A549 (cell line): ENCODE measurements at regions not wholly inside any gene's neighbourhood (a gene's known extent, or its start where the extent isn't known, plus 50 kb on each side); places are given as distances from the start of the nearest gene placed in this dataset.

Experiments
- CEBPB ChIP-seq, 2 experiments: fragments of >200 bp in 1 of 2; sonication (Bioruptor Twin) in 1 of 2; formaldehyde crosslinking in 1 of 2; IDR thresholded peaks; 2 replicates each; pipeline ENCODE4 v1.6.1; 2012 to 2016
- EP300 ChIP-seq, 2 experiments: fragments of >200 bp; sonication (Bioruptor Twin); formaldehyde crosslinking; IDR thresholded peaks; 2 replicates in 1 of 2; 3 replicates in 1 of 2; pipeline ENCODE4 v1.6.1; 2016 to 2017
- GATA3 ChIP-seq: IDR thresholded peaks from 2 replicates; pipeline ENCODE4 v1.6.1; 2012; ENCODE audit warnings: borderline replicate concordance
- JUNB ChIP-seq: fragments of >200 bp; sonication (Bioruptor Twin); formaldehyde crosslinking; IDR thresholded peaks from 2 replicates; pipeline ENCODE4 v1.6.1; 2016
- MAZ ChIP-seq: fragments of 150-350 bp; IDR thresholded peaks from 2 replicates; pipeline ENCODE4 v1.6.1; 2014; ENCODE audit warnings: antibody characterized with exemption, low read depth, low read length, borderline replicate concordance
- MYC ChIP-seq: IDR thresholded peaks from 2 replicates; pipeline ENCODE4 v1.6.1; 2012; ENCODE audit warnings: mild to moderate bottlenecking, inconsistent platforms, low read length, improper control_type of control experiment, borderline replicate concordance
- RAD21 ChIP-seq, 2 experiments: fragments of >200 bp in 1 of 2; sonication (Bioruptor Twin) in 1 of 2; formaldehyde crosslinking in 1 of 2; IDR thresholded peaks in 1 of 2; conservative IDR thresholded peaks in 1 of 2; 2 replicates in 1 of 2; 3 replicates in 1 of 2; pipeline ENCODE4 v1.6.1; 2012 to 2018; ENCODE audit warnings: inconsistent platforms in 1 of 2
- SMC3 ChIP-seq: fragments of >200 bp; sonication (Bioruptor Twin); formaldehyde crosslinking; IDR thresholded peaks from 3 replicates; pipeline ENCODE4 v1.6.1; 2018; ENCODE audit warnings: inconsistent platforms
- TF ChIP-seq, protein P1 (sequence below): fragments of >200 bp; sonication (Bioruptor Twin); formaldehyde crosslinking; IDR thresholded peaks from 3 replicates; pipeline ENCODE4 v1.5.1; 2016
- TF ChIP-seq, protein P2 (sequence below): fragments of 250-450 bp; sonication (Bioruptor Pico); IDR thresholded peaks from 2 replicates; pipeline ENCODE4 v1.5.0; 2020; ENCODE audit warnings: low read depth, mild to moderate bottlenecking, moderate library complexity
- TF ChIP-seq, protein P3 (sequence below): IDR thresholded peaks from 2 replicates; pipeline ENCODE4 v1.6.1; 2012; ENCODE audit warnings: low read depth, borderline replicate concordance

DNA sequence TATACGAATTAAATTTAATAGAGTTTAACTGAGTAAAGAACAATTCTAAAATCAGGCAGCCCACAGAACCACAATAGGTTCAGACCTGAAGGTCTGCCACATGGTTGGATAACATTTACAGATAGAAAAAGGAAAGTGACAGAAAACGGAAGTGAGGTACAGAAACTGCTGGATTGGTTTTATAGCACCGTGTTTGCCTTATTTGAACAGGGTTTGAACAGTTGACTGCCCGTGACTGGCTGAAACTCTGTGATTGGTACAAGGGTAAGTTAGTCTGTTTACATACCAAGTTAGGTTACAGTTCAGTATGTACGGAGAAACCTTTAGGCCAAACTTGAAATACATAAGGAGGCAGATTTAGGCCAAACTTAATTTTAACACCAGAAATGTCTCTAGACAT, 64.1 kb upstream of the ATXN3L start:
- no peak for TF ChIP-seq JUNB
- TF ChIP-seq, protein P1, sequence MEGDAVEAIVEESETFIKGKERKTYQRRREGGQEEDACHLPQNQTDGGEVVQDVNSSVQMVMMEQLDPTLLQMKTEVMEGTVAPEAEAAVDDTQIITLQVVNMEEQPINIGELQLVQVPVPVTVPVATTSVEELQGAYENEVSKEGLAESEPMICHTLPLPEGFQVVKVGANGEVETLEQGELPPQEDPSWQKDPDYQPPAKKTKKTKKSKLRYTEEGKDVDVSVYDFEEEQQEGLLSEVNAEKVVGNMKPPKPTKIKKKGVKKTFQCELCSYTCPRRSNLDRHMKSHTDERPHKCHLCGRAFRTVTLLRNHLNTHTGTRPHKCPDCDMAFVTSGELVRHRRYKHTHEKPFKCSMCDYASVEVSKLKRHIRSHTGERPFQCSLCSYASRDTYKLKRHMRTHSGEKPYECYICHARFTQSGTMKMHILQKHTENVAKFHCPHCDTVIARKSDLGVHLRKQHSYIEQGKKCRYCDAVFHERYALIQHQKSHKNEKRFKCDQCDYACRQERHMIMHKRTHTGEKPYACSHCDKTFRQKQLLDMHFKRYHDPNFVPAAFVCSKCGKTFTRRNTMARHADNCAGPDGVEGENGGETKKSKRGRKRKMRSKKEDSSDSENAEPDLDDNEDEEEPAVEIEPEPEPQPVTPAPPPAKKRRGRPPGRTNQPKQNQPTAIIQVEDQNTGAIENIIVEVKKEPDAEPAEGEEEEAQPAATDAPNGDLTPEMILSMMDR: no peak
- TF ChIP-seq RAD21 (conservative IDR thresholded peaks at IDR 0.05 in 1 of 2, IDR thresholded peaks at IDR 0.05 in 1 of 2): no peak
- TF ChIP-seq, protein P2, sequence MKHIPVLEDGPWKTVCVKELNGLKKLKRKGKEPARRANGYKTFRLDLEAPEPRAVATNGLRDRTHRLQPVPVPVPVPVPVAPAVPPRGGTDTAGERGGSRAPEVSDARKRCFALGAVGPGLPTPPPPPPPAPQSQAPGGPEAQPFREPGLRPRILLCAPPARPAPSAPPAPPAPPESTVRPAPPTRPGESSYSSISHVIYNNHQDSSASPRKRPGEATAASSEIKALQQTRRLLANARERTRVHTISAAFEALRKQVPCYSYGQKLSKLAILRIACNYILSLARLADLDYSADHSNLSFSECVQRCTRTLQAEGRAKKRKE (CRISPR knock-in tag): no peak
- TF ChIP-seq MAZ: no peak
- no peak for TF ChIP-seq MYC
- TF ChIP-seq, protein P3, sequence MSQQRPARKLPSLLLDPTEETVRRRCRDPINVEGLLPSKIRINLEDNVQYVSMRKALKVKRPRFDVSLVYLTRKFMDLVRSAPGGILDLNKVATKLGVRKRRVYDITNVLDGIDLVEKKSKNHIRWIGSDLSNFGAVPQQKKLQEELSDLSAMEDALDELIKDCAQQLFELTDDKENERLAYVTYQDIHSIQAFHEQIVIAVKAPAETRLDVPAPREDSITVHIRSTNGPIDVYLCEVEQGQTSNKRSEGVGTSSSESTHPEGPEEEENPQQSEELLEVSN: no peak
- TF ChIP-seq CEBPB (IDR thresholded peaks at IDR 0.05): no peak
- no peak for TF ChIP-seq EP300 (IDR thresholded peaks at IDR 0.05)
- no peak for TF ChIP-seq GATA3
- TF ChIP-seq SMC3: no peak
